Ecto neural progenitor cell (in vitro differentiated cells): ENCODE measurements at regions not wholly inside any gene's neighbourhood (a gene's known extent, or its start where the extent isn't known, plus 50 kb on each side); places are given as distances from the start of the nearest gene placed in this dataset.
"Not testable (repeated sequence)": the region's sequence is repeated elsewhere in the genome, so short reads cannot be mapped to it uniquely, and the experiment has no call there.

Experiments
- DNase-seq: peaks from one replicate; pipeline ENCODE4 v3.0.0-alpha.2; 2018; ENCODE audit warnings: low spot score

DNA sequence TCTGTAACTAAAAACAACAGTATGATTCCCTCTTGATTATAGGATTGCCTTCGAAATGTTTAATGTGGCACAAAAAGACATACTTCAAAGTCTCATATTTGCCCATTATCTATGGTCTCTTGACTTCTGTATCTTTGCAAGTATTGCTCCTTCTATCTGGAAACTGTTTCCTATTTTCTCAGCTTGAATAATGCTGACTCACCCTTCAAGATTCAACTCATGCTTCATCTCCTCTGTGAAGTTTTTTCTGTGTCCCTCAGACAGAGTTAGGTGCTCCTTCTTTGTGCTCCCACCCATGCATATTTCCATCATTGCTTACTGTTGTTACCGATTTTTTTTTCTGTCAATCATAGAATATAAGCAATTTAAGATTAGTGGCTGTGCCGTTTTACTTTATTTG is 192.8 kb upstream of the ROBO1 start:
- no peak for DNase-seq

DNA sequence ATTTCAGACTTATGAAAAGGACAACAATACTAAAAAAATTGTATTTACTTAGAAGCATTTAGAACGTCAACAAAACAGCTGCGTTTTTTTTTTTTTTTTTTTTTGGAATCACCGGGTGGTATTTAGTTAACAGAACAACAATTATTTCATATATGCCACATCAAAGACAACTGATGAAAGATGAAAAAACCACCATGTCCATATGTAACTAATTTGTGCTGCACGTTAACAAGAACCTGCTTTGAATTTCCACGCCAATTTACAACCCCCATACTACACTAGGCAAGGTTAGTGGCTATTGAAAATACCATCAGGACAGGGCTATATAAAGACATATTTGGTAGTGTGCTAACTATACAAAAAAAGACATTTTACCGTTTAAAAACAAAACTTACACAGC is 189.3 kb upstream of the ROBO1 start:
- DNase-seq: no peak

DNA sequence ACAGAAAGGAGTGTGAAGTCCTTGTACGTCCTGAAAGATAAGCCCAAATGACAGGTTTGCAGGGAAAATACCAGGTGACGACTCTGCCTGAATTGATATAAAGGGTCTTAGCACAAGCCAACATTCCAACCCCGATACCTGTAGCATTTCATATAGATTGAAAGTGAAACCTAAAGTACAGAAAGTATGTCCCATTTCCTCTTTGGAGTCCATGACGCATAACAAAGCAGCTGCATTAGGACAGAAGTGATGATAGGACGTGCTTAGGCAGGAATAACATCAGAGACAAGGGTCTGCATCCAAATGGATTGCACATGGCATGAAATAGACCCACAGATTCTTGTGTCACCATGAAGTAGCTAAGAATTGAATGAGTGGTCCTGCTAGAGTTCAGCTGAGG is 187.0 kb upstream of the ROBO1 start:
- DNase-seq: no peak

DNA sequence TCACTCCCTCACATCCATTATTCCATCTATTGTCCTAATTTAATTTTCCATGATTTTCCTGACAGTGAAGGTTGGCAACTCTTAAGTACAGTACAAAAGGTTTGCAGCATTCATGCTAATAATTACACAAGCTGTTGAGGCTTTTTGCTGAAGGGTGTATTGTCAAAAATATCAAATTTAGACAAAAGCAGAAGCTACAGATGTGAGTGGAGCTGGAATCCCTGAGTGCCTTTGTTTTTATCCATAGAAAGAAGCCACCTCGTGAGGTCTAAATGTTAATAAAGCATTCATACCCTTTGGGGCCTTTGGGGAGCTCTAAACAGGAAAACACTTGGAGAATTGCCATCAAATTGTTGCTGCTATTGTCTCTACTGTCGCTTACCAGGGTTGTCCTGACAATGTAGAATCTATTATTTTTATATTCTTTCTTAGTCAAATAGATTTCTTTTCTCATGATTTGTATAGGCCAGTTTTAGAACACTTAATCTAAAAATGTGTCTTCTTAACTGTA is 185.8 kb upstream of the ROBO1 start:
- DNase-seq: no peak

DNA sequence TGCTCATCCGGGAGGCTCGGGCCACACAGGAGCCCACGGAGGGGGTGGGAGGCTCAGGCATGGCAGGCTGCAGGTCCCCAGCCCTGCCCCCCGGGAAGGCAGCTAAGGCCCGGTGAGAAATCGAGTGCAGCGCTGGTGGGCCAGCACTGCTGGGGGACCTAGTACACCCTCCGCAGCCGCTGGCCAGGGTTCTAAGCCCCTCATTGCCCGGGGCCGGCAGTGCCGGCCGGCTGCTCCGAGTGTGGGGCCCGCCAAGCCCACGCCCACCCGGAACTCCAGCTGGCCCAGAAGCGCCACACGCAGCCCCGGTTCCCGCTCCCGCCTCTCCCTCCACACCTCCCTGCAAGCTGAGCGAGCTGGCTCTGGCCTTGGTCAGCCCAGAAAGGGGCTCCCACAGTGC is 183.6 kb upstream of the ROBO1 start:
- not testable (repeated sequence) for DNase-seq

DNA sequence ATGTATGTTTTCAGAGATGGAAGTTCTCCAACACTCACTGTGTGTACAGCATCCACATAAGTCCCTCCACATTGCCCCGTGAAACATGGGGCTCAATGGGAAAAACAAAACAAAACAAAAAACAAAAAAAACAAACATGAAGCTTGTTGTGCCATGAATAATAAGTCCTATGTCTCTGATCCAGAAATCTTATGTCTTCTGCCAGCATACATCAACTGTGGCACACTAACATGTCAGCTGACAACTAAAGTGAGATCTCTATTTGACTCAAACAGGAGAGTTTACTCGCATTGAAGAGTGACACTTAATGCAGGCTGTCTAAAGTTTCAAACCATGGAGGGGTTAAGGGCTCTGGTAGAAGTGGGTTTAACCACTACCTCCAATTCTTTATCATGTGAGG is 180.2 kb upstream of the ROBO1 start:
- no peak for DNase-seq

DNA sequence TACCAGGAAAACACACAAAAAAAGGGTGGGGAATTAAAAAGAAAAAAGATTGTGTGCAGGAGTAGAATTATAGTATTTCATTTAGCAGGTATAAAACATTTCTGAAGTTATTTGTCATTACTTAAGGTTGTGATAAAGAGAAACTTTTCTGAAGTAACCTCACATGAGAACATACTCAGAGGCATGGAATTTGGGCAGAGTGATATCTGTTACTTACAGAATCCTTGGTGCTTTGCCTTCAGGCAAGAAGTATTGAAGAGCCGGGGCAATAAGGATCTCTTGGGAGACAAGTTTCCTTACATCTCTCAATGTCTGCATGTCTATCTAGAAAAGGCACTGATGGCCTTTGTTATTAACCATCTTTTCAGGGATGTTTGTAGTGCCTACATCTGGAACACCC is 179.7 kb upstream of the ROBO1 start:
- DNase-seq: no peak

DNA sequence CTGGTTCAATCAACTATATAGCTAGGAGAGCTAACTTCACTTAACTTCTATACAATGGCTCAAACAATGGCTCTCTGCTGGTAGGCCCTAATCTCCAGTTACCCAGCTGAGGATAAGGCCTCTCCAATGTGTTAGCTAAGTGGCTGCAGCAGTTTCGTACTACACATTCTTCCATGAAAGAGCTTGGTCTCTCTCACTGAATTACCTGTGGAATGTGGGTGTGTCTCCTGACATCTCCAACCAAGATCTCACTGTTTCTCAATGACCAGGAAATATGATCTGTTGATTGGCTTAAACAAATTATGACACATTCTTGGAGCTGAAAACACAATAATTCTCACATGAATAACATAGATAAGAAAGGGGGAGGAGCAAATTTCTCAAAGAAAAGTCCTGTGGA is 169.8 kb upstream of the ROBO1 start:
- no peak for DNase-seq

DNA sequence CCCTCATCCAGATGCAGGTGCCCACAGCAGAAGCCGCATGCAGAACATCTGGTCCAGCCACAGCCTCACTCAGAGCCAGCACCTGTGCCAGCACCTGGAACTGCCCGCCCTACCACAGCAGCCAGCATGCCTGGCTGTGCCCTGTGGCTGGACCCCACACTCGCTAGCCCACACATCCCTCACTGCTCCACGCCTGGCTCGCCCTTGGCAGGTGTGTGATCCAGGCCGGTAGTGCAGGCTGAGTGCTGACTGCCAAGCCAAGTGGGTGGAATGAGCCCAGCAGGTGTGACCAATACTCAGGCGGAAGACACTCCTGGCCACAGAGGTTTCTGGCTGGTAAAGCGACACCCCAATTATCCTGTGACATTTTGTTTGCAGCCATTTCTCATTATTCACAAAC is 162.4 kb upstream of the ROBO1 start:
- DNase-seq: no peak

DNA sequence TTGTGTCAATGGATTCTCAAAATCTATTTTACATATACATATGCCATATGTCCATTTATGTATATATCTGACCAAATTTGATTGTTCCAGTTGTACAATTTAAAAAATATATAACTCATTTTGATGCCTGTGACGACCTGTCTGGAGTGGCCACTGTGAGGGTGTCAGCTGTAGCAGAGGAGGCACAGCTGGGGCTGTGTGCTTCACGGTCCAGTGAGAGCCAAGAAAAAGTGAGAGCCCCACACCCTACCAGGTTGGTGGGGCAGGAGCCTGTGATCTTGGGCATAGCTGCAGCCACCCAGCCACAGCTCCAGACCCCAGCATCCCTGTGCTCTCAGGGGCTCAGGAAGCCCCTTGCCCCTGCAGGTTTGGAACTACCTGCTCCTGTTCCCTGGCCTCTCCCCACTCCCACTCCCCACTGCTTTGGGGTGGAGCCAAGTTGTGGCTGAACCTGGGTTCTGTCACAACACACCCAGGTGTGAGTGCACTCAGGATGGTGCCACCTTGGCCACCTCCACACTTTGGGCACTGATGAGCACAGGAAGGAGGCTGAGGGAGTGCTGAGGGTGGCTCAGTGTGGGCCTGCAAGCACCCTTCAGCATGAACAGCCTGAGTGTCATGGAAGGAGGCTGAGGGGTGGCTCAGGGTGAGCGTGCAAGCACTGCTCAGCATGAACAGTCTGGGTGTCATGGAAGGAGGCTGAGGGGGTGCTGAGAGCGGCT is 161.1 kb upstream of the ROBO1 start:
- DNase-seq: no peak

DNA sequence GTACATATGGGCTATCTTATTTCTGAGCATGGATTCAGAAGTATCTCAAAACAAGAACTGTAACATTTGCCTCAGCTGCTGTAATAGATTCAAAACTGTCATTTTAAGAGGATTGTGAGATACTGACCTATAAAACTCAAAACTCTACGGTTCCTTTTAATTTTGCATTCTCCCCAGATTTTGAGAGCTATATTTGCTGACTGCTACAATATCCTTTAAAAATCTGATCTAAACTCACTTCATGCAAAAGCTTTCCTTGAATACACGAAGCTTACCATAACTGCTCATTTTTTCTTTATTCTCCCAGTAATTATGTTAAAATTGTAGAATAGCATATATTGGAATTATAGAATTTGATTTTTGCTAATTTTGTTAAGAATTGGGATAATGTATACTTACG is 158.7 kb upstream of the ROBO1 start:
- DNase-seq: no peak

DNA sequence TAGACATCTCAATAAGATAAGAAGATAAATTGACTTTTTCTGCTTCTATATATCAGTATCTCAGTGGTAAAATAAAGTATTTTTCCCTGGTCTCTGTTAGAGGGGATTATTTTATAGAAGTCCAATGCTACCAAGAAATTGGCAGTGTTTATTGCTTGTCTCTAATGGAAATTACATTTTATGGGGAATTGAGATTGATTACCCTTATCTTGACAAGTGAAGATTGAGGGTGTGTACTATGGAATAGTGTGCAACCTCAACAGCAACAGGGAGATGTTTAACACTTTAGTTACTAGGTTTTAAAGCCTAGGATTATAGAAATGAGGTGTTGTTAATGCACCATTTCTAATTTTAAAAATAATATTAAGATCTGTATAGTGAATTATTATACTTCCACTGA is 154.8 kb upstream of the ROBO1 start:
- no peak for DNase-seq

DNA sequence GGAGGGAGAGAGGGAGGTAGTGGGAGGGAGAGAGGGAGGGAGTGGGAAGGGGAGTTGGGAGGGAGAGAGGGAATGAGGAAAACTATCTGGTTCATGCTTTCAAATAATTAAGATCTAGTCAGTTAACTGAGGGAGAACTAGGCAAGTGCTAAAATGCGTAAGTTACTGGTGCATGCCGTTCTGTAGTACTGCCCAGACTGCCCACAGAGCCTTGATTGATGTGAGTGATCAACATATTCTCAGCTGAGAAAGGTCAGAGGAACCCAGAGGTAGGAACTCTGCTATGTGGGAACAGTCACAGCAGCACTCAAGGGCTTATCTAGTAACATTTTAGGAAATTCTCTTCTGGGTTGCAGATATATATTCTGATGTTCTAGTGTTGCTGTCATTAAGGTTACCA is 149.8 kb upstream of the ROBO1 start:
- DNase-seq: no peak

DNA sequence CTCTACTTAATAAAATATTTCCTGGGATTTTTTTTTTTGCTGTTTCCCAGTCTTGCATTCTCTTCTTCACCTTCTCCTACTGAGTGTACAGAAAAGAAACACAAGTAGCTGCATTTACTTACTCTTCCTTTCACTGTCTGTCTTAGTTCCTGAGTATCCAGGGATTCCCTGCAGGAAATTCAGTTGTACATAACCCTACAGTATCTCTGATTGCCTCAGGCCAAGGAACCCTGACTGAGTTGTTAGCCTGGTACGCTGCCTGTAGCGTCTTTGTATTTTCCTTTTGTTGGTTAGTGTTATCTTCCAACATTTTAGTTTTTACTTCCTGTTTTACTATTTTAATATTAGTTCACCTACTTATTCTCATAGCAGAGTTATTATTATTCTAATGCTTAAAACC is 142.5 kb upstream of the ROBO1 start:
- no peak for DNase-seq

DNA sequence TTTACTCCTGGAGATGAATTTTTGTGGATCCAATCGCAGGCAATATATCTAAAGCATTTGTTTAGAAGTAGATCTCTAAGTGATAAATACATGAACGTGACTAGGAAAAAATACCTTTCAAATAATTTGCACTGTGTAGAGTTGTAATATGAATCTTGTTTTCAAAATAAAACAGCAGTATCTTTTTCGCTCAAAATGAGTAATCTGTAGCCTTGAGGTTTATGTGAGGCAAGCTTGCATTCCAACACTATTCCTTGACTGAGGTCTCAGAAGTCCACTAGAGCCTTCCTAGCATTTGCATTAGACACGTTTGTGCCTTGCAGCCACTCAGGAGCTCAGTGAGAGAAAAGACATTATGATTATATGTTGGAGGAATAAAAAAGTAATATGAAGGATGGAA is 138.3 kb upstream of the ROBO1 start:
- DNase-seq: no peak

DNA sequence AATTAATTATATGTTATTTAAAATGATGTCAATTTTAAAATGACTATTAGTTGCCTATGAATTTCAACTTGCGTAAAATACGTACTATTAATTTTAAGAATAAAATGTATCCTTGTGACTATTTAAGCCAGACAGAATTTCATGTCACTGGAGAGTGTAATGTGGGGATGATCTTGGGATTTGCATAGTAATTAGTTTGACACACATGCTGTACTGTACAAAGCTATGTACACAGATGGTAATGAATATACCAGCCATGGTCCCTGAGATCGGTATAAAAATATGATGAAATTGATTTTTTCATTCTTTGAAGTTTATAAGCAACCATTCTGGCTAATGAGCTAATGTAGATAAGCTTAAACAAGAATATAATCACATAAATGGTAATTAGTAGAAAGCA is 134.4 kb upstream of the ROBO1 start:
- no peak for DNase-seq

DNA sequence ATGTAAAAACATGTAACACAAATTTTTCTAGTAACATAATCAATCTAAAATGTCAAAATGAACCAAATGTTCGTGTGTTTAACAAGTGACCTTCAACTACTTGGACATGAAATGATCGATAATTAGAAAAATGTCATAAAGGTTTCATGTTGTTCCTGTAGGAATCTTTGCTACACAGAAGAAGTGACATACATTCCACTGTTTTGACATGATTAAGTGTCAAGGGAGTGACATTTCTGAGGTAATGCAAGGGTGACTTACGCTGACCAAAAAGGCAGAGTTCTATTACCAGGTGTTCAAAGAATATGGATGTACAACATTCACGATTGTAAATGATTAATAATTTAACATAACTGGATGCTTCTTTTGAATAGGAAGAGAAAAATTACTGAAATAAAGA is 131.1 kb upstream of the ROBO1 start:
- DNase-seq: no peak

DNA sequence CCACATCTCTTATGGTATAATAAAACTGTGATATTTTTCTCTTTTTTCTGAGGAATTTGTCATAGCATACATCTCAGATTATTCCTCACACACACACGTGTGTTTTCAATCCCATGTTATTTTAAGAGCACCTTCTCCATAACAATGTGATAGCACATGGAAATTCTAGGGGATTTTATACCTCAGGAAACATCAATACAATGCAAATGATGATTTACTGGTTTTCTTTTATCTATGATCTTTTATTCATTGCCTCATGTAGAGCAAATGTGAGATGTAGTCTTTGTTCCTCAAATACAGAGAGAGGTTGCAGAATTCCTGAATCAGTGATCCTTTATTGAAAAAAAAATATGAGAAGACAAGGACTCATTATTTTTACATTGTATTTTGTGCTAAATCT is 128.3 kb upstream of the ROBO1 start:
- no peak for DNase-seq

DNA sequence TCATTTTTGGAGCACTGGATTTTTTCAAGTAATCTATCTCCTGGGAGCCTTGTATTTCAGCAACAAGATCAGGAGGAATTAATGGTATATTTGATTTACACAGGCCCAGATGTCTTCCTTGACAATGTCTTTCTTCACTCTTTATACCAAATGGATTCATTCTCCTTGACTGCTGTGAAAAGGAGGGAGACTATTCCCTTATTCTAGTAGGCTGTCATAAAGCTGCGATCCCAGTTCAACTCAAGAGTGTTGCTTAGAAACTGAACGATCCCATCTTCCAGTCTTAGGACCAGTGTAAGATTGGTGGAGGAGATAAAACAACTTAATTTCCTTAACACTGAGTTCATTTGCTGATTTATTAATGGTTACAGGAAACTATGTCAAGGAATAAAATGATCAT is 119.4 kb upstream of the ROBO1 start:
- no peak for DNase-seq

DNA sequence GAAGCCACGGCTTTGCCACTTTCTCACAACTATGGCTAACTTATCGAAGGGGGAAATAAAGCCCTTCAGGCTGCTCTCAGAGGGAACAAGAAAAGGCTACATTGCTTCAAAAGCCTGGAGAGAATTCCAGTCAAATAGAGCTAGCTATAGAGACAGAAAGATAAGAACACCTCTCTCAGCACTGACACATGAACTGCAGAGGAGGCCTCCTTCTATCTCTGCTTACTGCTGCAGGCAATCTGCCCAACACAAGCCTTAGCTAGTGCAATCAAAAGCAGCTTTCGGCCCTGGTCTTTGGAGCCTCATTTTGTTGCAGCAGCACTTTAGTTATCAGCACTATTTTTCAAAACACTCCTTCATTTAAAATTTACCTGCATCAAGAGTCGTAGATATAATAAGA is 118.4 kb upstream of the ROBO1 start:
- DNase-seq: no peak

DNA sequence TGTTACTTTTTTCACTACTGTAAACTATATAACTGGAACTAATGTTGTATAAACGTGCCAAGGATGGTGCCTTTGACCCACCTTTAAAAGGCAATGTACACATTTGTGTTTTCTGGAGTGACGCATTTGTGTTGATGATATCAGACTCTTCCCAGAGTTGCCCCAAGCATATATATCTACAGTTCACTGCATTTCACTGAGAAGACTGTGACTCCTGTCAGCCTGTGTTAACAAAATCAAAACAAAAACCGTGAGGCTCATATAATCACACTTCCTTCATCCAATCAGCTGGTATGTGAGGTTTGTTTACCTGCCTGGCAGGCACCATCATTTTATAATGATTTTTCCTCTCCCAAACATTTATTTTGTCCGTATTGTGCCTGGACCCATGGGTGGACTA is 117.6 kb upstream of the ROBO1 start:
- no peak for DNase-seq

DNA sequence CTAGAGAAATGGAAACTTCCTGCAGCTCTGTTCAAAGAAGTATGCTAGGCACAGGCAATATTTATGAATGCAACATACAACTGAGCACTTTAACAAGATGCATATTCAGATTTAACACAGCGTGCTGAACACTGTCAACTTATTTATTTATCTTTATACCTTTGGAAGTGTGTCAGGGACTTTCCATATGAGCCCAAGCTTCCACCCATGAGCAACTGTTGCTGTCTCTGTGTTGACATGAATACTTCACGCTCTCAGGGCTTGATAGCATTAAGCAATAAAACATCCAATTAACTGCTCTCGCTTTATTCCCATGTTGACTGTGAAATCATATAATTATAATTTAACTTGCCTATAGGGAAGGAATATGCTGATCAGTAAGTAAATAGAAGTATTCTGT is 116.6 kb upstream of the ROBO1 start:
- DNase-seq: no peak

DNA sequence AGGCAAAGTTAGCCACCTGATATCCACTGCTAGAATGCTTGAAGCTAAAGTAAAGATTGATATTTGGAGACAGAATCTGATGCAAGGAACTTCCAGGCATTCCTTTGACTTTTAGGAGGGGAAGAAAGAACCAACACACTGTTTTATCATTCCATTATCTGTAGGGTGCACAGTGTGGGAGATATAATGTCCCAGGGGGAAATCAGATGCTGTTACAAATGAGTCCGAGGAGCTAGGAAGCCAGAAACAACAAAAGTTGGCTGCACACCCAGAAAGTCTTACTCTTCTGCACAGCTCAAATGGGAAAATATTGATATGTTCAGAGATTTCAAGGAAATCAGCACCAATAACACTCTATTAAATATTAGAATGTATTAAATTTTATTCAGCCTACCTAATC is 113.6 kb upstream of the ROBO1 start:
- no peak for DNase-seq

DNA sequence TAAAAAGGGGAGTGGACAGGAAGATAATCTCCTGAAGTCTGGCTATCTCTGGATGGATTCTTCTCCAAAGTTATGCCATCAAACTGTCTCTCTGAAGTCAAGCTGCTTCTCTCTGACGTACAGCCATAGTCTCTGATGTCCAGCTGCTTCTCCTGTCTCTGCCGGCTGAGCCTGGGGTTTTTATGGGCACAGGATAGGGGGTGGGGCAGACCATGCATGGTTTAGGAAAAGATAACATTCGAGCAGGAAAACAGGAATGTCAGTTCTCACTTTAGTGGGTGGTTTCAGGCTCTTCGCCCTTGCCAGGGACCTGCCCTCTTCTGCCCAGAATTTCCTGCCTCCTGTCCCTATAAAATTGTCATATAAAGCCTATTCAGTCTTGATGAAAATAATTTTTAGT is 110.9 kb upstream of the ROBO1 start:
- DNase-seq: no peak

DNA sequence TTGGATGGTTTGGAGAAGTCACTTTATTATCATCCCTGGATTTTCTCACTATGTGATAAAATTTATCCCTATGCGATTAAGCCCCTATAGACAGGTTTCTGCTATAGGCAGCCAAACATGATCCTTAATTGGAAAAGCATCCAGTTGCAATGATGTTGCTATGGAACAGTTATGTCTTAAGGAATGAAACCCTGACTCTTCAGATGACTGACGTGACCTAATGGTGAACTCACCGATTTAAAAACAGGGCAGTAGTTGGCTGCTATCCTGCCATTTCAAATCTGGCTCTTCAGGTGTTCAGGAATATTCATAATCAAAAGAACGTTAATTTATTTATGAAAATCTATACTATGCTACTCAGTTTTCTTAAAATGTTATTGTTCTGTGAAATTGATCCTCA is 106.8 kb upstream of the ROBO1 start:
- DNase-seq: no peak
